ENCODE measurements at regions not wholly inside any gene's neighbourhood (a gene's known extent, or its start where the extent isn't known, plus 50 kb on each side); places are given as distances from the start of the nearest gene placed in this dataset.

DNA sequence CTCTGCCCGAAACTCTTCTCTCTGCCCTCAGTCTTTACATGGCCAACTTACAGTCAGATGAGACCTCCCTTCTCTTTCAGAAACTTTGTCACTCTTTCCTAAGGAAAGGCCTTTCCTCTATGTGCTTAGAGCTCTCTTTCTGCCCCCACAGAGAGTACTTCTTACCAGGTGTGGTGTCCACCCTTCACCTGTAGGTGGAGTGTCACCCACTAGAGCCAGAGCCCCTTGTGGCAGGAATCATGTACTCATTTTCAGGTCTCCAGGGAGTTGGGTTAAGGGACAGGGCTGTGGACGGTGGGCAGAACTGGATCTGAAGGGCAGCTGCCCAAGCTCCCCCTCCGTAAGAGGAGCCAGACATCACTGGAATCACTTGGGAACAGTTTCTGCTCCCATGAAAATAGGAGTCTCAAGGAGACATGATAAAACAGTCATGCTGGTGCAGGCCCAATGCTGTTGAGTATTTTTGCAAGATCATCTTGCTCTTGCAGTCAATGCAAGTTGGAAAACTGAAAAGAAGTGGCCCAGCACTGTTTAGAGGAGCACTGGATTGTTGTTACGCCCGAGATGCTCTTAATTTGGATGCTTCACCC lies 436.7 kb downstream of the ZSWIM6 start:
- TF ChIP-seq ZNF274 (IDR thresholded peaks at IDR 0.05; ENCODE audit: low read depth, low read length), result no peak
- TF ChIP-seq YY1 (IDR thresholded peaks at IDR 0.05; ENCODE audit: insufficient read depth, insufficient read length), result no peak

All from NT2/D1 (cell line).